Limb (tissue), 2 donors: ENCODE measurements at regions not wholly inside any gene's neighbourhood (a gene's known extent, or its start where the extent isn't known, plus 50 kb on each side); places are given as distances from the start of the nearest gene placed in this dataset.
"Not testable (repeated sequence)": the region's sequence is repeated elsewhere in the genome, so short reads cannot be mapped to it uniquely, and the experiment has no call there.

Experiments
- DNase-seq, 2 donors: peaks; one replicate each; pipeline ENCODE4 v3.0.0-alpha.2; 2016; ENCODE audit errors: extremely low spot score in 2 of 2

DNA sequence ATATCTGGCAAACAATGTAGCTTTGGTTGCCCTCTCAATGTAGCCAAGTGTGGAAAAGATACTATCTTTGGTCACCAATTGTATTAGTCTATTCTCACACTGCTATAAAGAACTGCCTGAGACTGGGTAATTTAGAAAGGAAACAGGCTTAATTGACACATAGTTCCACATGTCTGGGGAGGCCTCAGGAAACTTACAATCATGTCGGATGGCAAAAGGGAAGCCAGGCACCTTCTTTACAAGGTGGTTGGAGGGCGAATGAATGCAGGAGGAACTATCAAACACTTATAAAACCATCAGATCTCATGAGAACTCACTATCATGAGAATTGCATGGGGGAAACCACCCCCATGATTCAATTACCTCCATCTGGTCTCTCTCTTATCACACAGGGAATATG lies 133.1 kb upstream of the TBCA start:
- DNase-seq, result no peak

DNA sequence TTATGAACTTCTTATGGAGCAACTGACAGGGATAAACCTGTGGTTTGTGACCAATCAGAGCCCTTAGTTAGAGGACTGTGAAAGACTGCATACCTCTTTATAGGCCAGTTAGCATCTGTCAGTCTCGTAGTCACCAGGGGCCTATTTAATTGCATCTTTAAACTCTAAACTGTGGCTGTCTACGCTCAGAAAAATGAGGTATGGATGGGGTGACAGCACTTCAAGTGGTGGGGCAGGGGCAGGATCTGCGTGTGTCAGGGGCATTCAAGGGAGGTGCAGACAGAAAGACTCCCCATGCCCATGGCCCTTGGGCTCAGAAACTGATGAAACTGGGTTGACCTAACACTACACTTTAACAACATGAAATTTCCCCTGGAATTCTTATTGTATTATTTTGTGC lies 132.6 kb upstream of the TBCA start:
- DNase-seq, result no peak

DNA sequence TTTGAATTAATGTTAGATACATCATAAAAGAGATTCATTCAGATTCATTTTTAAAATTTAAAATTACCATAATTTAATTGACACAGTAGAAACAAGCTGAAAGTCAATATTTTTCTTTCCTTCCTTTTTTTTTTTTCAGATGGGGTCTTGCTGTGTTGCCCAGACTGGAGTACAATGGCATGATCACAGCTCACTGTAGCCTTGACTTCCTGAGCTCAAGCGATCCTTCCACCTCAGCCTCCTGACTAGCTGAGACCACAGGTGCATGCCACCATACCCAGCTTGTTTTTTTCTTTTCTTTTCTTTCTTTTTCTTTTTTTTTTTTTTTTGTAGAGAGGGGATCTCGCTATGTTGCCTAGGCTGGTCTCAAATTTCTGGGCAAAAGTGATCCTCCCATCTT lies 131.6 kb upstream of the TBCA start:
- no peak for DNase-seq

DNA sequence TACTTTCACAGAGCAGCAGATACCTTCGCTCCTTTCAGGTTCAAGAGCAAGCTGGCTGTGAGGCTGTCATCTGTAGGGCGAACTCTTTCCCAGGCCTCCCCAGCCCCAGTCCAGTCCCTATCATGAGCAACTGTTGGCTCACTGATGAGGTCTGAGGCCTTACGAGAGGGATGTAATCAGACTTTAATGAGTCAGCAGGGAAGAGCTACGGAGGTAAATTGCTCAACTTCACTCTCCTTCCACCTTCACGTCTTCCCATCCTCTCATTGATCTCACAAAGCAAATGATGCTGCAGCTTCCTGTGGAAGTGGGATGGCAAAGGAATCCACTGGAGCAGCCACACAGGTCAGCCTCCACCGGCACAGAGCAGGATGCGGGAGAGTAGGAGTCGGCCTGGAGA lies 130.7 kb upstream of the TBCA start:
- DNase-seq, result no peak

DNA sequence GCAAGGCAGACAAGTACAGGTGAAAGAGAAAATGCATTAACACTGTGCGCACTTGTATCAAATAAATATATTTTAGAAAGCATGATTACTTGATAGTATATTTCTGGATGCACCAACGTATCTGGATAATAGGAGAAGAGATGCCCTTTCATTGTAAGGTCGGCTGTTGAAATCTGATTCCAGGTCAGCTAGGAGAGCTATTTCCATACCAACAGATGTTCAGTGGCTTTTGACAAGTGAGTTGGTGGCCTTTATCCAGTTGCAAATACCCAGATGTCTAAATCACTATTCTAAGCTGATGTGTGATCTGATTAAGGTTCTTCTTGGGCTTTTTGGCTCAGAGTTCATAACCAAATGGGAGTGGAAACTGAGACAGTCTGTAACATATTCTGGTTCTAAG lies 128.2 kb upstream of the TBCA start:
- no peak for DNase-seq

DNA sequence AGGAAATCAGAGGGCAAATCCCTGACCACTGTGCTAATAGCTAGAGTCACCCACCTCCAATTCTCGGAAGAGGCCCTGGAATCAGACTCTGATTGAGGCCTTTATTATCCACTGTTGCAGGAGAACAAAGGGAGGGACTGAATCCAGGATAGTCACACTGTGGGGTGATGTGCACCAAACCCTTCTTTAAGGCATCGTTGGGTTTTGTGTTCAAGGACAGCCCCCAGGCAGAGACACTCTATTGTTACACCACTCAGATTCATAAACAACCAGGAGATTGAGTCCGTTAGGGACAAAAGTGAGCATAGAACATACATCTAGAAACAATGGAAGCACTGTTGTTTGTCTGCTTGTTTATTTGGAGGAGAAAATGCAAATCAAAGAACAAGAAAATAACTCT lies 124.6 kb upstream of the TBCA start:
- DNase-seq, result no peak

DNA sequence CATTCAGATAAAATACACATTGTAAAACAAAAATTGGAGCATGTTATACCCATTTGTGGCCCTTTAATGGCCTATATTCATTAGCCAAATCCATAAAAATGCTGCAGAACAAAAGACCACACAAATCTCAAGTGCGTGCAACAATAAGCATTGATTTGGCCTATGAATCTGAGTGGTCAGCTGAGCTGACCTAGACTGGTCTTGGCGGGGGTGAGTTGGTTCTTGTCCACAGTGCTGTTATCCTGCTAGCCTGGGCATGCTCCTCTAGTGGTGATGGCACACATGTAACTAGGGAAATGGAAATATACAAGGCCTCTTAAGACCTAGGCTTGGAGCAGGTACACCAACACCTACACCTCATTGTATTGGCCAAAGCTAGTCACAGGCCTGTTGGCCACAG lies 122.2 kb upstream of the TBCA start:
- no peak for DNase-seq

DNA sequence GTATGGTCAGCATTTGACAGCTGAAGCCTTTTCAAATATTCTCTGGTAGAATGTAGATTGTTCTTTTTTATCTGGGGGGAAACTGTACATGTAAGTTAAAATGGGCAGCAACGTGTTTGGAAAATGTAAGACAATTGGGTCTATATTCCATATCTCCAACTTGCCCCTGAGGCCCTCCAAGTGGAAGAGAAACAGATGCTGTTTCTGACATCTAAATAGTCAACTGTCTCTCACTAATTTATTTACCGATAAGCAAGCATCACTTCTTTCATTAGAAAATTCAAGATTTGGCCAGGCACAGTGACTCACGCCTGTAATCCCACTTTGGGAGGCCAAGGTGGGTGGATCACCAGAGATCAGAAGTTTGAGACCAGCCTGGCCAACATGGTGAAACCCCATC lies 120.2 kb upstream of the TBCA start:
- DNase-seq, result no peak

DNA sequence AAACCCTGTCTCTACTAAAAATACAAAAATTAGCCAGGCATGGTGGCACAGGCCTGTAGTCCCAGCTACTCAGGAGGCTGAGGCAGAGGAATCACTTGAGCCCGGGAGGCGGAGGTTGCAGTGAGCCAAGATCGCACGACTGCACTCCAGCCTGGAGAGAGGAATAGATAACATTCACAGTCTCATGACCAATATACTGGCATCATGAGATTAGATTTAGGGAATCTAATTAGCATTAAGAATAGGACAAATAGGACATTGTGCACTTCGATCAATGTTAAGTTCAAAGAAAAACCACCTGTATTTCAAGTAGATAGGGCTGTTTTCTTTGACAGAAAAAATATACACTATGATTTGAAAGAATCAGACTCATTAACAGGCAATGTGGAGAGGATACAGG lies 118.0 kb upstream of the TBCA start:
- not testable (repeated sequence) for DNase-seq

DNA sequence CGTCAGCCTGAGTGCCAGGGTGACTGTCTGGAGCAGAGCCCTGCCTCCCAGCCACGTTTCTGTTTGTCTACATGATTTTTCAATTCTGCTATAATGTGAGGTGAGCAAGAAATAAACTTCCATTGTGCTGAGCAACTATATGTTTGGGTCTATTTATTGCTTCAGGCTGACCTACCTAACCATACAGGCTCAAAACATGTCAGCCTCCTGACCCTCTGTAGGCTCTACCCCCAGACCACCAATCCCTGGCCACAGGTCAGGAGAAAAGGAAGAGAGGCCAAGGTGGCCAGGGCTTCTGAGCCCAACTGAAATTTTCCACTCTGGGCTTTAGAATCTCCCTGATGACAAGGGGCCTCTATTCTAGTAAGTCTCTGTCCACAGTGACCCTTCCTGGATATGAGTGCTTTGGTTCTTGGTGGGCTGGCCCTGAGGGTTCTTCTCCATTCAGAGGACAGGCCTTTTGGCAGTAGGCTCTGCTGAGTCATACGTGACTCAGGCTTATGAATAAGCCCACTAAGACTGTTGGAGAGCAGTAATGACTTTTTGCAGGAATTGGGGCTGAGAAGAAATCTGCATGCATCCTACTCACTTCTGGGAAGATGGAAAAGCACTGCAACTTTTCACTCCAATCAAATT lies 117.2 kb upstream of the TBCA start:
- DNase-seq, result no peak

DNA sequence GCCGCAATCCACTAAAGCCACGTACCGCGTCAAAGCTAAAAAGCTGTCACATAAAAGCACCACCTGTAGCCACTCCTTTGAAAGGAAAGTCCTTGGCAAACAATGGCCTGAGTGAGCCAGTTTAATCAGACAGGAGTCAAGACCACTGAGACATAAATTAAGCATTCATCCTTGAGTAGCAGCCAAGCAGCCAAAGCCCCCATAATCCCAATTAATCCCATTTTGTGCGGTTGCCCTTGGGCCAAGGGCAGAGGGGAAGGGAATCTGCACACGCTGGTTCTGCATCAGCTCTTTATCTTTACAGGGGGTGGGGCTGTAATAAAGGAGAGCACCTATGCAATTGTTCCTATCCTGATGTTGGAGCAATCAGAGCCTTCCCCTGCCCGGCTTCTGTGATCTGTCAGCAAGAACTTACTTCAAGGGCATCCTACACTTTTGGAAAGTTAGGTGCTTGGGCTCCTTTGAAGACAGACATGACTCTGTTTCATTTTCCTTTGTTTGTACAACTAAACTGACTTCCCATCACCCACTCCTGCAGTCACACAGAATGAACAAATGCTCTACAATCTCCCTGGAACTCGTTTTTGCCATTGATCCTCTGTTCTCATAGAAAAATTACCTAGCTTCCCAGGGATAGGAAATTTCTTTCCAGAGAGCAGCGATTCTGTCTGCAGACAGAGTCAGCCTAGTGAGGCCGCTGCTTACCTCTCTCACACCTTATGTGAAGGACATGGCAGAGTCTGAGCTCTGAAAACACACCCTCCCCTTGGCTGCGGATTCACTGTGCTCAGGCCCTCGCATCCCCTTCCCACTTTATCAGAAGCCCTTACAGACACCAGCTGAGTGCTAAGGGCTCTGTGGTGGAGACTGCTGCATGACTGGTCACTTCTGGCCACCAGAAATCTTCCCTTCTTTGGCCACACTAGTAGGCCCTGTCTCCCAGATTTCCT lies 116.2 kb upstream of the TBCA start:
- DNase-seq, result no peak

DNA sequence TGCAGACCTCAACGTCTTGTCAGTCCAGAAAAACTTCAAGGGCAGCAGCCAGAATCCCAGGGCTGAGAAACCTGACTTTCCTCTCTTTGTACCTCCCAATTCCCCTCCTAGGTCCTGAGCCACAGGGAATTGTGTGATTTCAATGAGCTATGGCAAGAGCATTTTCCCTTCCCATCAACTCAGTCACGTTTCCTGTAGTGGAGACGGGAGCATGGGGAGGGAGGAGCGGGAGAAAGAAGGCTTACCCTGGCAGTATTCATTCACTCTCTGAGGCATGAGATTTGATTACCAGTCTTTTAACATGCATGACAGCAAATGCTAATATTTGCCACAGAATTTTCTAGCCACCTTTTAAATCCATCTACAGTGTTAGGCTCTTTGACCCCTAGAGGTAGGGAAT lies 109.4 kb upstream of the TBCA start:
- no peak for DNase-seq

DNA sequence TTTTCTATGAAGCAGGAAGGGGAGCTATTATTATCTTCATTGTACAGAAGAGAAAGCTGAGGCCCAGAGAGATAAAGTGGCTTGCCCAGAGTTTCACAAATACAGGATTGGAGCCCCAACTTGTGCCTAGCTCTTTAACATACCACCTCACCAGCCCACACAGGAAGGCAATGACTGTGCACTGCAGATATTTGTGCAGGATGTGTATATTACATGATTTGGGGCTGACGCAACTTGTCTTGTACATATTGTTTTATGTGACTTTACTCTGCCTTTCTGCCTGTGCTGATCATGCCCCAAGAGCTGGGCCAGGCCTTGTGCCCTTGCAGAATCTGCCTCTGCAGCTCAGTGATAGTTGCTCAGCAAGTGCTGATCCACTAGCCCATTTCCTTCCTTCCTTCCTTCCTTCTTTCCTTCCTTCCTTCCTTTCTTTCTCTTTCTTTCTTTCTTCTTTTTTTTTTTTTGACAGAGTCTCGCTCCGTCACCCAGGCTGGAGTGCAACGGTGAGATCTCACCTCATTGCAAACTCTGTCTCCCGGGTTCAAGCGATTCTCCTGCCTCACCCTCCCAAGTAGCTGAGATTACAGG lies 106.6 kb upstream of the TBCA start:
- DNase-seq, result no peak

DNA sequence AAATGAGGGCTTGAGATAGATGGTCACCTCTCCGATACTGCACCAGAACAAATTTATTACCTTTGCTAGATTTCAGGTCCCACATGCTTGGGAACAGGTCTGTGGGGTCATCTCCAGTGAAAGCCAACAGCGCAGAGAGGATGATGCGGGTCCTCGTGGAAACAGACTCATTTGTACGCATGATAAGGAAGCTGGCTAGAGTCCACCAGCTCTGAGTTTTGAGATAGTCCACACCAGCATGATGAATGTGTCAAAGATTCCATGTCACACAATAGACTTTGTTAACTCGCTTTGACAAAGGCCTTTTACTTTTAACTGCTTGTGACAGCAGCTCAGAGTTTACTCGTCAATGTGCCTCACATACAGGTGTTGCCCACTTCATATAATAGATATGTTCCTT lies 105.4 kb upstream of the TBCA start:
- no peak for DNase-seq

DNA sequence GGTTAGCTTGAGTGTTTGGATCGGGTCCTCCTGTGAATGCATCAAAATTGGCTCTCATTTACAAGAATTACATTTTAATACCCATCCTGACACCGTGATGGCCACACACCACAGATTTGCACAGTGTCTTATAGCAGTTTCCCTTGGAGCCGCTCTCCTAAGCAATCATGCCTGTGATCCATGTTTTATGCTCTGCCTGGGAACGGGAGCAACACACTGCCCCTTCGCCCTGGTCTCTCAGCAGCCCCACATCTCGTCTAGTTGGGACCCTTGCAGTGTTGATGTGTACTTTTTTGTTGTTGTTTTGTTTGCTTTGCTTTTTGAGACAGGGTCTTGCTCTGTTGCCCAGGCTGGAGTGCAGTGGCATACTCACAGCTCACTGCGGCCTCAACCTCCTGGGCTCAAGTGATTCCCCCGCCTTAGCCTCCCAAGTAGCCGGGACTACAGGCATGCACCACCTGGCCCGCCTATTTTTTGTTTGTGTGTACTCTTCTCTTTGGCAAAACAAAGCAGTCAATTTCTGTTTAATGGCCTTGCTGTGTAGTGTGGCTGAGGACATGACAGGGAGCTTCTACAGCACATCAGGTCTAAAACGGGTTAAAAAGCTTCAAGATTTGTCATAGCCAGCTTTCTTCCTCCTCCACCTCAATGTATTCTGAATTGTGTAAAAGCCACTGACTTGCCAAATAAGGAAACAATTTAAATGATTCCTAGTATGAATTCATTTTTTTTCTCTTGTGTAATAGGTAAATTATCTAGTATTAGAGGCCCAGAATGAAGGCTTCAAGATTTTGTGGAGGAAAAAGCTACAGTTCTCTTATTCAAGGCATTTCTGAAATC lies 101.6 kb upstream of the TBCA start:
- no peak for DNase-seq

DNA sequence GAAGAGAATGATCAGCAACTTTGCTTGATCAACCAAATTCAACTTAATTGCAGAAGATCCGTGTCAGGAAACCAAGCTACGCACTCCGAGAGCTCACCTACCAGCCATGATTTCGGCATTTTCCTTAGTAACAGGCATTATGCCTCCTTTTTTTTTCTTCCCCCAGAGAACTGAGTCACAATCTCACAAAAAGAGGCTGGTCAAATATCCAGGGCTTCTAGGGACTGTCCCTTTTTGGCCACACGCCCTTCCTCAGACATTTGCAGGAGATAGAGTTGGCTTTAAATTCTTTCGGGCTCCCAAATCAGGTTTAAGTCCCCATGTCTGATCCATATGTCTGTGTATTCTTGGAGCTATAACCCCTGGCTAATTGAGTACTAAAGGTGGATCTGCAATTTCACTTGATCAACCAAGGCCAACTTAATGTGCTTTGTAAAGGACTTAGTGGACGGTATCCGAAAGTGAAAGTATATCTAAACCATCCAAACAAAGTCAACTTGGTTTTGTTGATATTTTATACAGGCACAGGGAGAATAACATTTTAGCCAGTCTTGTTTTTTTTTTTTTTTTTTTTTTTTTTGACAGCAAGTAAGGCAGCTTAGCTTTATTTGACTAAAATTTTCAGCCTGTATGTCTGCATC lies 100.8 kb upstream of the TBCA start:
- no peak for DNase-seq

DNA sequence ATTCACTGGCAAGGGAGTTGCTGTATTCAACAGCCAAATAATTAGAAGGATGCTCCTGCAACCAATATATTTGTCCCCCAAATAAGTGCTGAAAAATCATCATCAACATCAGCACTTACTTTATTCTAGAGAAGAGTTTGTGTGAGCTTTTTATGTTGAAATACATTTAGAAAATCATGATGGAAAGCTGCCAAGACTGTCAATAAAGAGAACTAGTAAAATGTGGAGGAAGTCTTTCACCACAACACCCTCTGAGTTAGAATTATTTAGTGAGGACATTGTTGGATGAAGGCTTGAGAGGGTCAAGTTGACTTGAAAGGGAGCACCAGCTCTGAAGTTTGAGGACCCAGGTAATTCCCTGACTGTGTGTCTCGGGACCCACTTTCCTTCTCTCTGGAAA lies 100.2 kb upstream of the TBCA start:
- no peak for DNase-seq

DNA sequence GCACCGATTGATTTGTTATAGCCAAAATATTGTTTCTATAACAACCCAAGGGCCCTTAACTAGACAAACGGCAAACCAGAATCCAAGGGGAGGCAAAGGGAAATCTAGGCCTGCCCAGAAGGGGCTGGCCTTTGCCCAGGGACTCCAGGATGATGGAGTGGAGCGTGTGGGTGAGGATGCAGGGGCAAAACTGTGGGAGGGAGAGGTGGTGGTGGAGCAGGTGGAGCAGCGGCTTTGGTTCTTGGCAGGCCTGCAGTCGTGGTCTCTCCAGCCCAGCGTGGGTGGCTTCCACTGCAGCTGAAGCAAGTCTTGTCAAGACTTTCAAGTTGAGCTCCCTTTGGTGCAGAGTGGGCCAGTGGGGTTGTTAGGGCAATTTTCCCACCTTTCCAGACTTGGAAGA lies 98.6 kb upstream of the TBCA start:
- DNase-seq, result no peak

DNA sequence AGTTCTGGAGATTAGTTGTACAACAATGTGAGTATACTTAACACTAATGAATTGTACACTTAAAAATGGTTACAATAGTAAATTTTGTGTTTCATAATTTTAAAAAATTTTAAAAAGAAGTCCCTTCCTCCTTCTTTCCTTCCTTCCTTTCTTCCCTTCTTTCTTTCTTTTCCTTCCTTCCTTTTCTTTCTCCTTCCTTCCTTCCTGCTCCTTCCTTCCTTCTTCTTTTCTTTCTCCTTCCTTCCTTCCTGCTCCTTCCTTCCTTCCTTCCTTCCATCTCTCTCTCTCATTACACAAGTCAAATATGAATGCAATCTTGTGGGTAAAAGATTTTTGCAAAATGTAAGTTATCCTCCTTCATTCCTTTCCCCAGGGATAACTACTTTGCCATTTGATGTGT lies 97.1 kb upstream of the TBCA start:
- no peak for DNase-seq

DNA sequence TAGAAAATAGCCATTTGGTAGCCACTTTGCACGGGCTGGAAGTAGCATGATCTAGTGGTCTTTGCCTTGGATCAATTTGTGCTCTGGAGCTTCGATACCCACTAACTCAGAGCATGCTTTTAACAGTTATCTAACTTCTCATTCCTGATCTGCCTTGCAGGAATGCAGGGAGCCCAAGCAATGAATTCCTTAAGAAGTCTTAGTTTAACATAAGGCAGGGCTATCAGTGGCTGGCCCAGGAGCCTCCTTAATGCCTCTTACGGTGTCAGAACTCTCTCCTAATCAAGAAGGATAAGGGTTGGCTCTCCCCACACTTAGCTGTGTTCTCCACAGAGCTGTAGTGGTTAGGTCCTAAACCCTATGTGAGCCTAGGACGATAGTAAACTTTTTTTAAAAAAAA lies 95.8 kb upstream of the TBCA start:
- no peak for DNase-seq

DNA sequence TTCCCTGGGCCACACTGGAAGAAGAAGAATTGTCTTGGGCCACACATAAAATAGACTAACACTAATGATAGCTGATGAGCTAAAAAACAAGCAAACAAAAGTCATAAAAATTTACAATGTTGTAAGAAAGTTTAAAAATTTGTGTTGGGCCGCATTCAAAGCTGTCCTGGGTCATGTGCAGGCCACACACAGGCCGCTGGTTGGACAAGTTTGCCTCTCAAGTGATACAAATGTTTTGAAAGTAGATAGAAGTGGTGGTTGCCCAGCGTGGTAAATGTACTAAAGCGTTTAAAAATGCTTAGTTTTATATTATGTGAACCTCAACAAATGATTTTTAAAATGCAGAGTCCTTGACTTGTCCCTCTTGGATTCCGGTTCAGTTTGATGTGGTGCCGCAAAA lies 94.9 kb upstream of the TBCA start:
- DNase-seq, result no peak
